DOHH2 (cell line): ENCODE measurements at regions not wholly inside any gene's neighbourhood (a gene's known extent, or its start where the extent isn't known, plus 50 kb on each side); places are given as distances from the start of the nearest gene placed in this dataset.

Experiments
- EZH2phosphoT487 ChIP-seq: fragments of 200-600 bp; sonication (generic); IDR thresholded peaks from 2 replicates; pipeline ENCODE4 v1.6.1; 2017; ENCODE audit warnings: borderline replicate concordance, mild to moderate bottlenecking, antibody characterized with exemption, low read length, moderate library complexity, mixed read lengths
- TF ChIP-seq, protein P1 (sequence below): fragments of 200-600 bp; sonication (generic); IDR thresholded peaks from one replicate; pipeline ENCODE4 v1.5.1; 2014; ENCODE audit warnings: antibody characterized with exemption, mild to moderate bottlenecking, low read depth, low read length; ENCODE audit not compliant: poor library complexity, severe bottlenecking

DNA sequence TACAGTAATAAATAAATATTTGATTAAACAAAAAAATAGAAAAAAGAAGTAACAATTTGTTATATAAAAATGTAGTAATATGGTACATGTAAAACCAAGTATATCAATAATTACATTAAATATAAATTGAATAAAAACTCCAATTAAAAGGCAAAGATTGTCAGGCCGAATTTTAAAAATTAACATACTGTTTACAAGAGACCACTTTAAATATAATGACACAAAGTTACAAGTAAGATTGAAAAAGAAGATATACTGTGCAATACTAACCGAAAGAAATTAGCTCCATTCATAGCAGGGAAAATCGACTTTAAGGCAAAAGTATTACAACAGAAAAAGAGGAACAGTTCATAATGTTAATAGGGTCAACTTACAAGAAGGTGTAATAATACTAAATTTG lies 571.5 kb upstream of the ARID1B start:
- TF ChIP-seq, protein P1, sequence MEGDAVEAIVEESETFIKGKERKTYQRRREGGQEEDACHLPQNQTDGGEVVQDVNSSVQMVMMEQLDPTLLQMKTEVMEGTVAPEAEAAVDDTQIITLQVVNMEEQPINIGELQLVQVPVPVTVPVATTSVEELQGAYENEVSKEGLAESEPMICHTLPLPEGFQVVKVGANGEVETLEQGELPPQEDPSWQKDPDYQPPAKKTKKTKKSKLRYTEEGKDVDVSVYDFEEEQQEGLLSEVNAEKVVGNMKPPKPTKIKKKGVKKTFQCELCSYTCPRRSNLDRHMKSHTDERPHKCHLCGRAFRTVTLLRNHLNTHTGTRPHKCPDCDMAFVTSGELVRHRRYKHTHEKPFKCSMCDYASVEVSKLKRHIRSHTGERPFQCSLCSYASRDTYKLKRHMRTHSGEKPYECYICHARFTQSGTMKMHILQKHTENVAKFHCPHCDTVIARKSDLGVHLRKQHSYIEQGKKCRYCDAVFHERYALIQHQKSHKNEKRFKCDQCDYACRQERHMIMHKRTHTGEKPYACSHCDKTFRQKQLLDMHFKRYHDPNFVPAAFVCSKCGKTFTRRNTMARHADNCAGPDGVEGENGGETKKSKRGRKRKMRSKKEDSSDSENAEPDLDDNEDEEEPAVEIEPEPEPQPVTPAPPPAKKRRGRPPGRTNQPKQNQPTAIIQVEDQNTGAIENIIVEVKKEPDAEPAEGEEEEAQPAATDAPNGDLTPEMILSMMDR = no peak
- no peak for TF ChIP-seq EZH2phosphoT487
